HCT116 (cell line): ENCODE measurements at regions not wholly inside any gene's neighbourhood (a gene's known extent, or its start where the extent isn't known, plus 50 kb on each side); places are given as distances from the start of the nearest gene placed in this dataset.

Experiments
- ATAC-seq: fragments of 200-7000 bp; cut with Tn5 transposase; 2 replicates; pipeline ENCODE4 v1.9.1; 2020; ENCODE audit warnings: mild to moderate bottlenecking, moderate library complexity
- BruUV-seq: library from RNA; stranded (reverse); fragments of 400-500 nt; replicated peaks from 2 replicates; lab custom pipeline; 2021; lab: Mats Ljungman, UMichigan
- CTCF ChIA-PET: fragments of 300-600 bp; sonication (Branson Sonifier 250); formaldehyde crosslinking; loops from one replicate; lab custom pipeline; 2021; ENCODE audit warnings: antibody characterized with exemption; lab: Charles Lee
- POLR2A ChIA-PET: fragments of 300-600, 350-600 bp; sonication (Branson Sonifier 250); formaldehyde crosslinking; loops from one replicate; lab custom pipeline; 2021; ENCODE audit warnings: antibody characterized with exemption; lab: Charles Lee
- RAD21 ChIA-PET, 2 experiments: fragments of 300-600 bp; sonication (Branson Sonifier 250); formaldehyde crosslinking; loops; one replicate each; lab custom pipeline; 2023; ENCODE audit warnings: low total read pairs in 2 of 2; ENCODE audit not compliant: uncharacterized antibody in 2 of 2, unreplicated experiment in 2 of 2, low non-redundant PET in 1 of 2; lab: Charles Lee
- DNase-seq: peaks from one replicate; pipeline ENCODE4 v3.0.0-alpha.2; 2010; ENCODE audit warnings: low read depth, low spot score
- H2AFZ ChIP-seq: fragments of 200-600 bp; shearing (Covaris generic), sonication (generic); 2 replicates; pipeline ENCODE4 v1.6.1; 2017; ENCODE audit warnings: low read depth, mixed run types, mixed read lengths, antibody characterized with exemption, low read length; ENCODE audit not compliant: poor library complexity, severe bottlenecking
- H3K27ac ChIP-seq: 2 replicates; pipeline ENCODE4 v1.5.1; 2012; ENCODE audit warnings: low read depth, low read length
- H3K27me3 ChIP-seq: fragments of 200-600 bp; sonication (generic); 2 replicates; pipeline ENCODE4 v1.6.1; 2016; ENCODE audit warnings: mixed run types, low read length, mixed read lengths; ENCODE audit not compliant: insufficient read depth
- H3K36me3 ChIP-seq, 2 experiments: fragments of 200-500 bp in 1 of 2; fragments of 200-600 bp in 1 of 2; sonication (Bioruptor generic) in 1 of 2; sonication (generic) in 1 of 2; 2 replicates each; pipeline versions ENCODE4 v1.5.1 to v1.6.1; 2014 to 2016; ENCODE audit warnings: low read length in 2 of 2, inconsistent platforms in 1 of 2, mixed read lengths in 1 of 2, mixed run types in 1 of 2; ENCODE audit not compliant: insufficient read depth in 2 of 2, control insufficient read depth in 1 of 2
- H3K4me1 ChIP-seq, 2 experiments: fragments of 200-600 bp in 1 of 2; sonication (generic) in 1 of 2; 2 replicates each; pipeline versions ENCODE4 v1.5.1 to v1.6.1; 2012 to 2017; ENCODE audit warnings: low read length in 2 of 2, inconsistent platforms in 1 of 2, mild to moderate bottlenecking in 1 of 2, mixed read lengths in 1 of 2, mixed run types in 1 of 2, moderate library complexity in 1 of 2; ENCODE audit not compliant: insufficient read depth in 2 of 2, control insufficient read depth in 1 of 2
- H3K4me2 ChIP-seq: fragments of 200-600 bp; sonication (generic); 2 replicates; pipeline ENCODE4 v1.6.1; 2017; ENCODE audit warnings: mixed run types, low read length, mixed read lengths
- H3K4me3 ChIP-seq, 2 experiments: fragments of 200-600 bp in 1 of 2; sonication (generic) in 1 of 2; replicated peaks in 1 of 2; 2 replicates each; pipeline ENCODE4 v1.5.1; 2011 to 2016; ENCODE audit warnings: low read length in 2 of 2, control low read depth in 1 of 2, low read depth in 1 of 2, mild to moderate bottlenecking in 1 of 2, mixed read lengths in 1 of 2, mixed run types in 1 of 2
- H3K79me2 ChIP-seq: fragments of 200-600 bp; sonication (generic); 2 replicates; pipeline ENCODE4 v1.6.1; 2017; ENCODE audit warnings: mild to moderate bottlenecking, mixed run types, low read length, moderate library complexity, mixed read lengths; ENCODE audit not compliant: insufficient read depth
- H3K9ac ChIP-seq: fragments of 200-600 bp; sonication (generic); 2 replicates; pipeline ENCODE4 v1.6.1; 2016; ENCODE audit warnings: low read length, mixed read lengths
- H3K9me2 ChIP-seq: fragments of 200-600 bp; sonication (generic), shearing (Covaris generic); 2 replicates; pipeline ENCODE4 v1.6.1; 2017; ENCODE audit warnings: mixed run types, mild to moderate bottlenecking, moderate library complexity; ENCODE audit not compliant: insufficient read depth
- H3K9me3 ChIP-seq, 2 experiments: fragments of 200-500 bp in 1 of 2; fragments of 200-600 bp in 1 of 2; sonication (Bioruptor generic) in 1 of 2; sonication (generic) in 1 of 2; 2 replicates each; pipeline ENCODE4 v1.6.1; 2014 to 2017; ENCODE audit warnings: low read length in 2 of 2, mixed read lengths in 2 of 2, inconsistent platforms in 1 of 2, low read depth in 1 of 2, mild to moderate bottlenecking in 1 of 2, mixed run types in 1 of 2, moderate library complexity in 1 of 2; ENCODE audit not compliant: control insufficient read depth in 1 of 2, insufficient read depth in 1 of 2
- H4K20me1 ChIP-seq: fragments of 200-600 bp; sonication (generic), shearing (Covaris generic); 2 replicates; pipeline ENCODE4 v1.6.1; 2017; ENCODE audit warnings: mixed run types, mild to moderate bottlenecking, moderate library complexity; ENCODE audit not compliant: insufficient read depth
- CBX3 ChIP-seq: IDR thresholded peaks from 2 replicates; pipeline ENCODE4 v1.6.1; 2012; ENCODE audit warnings: low read depth
- CEBPB ChIP-seq: IDR thresholded peaks from 2 replicates; pipeline ENCODE4 v1.6.1; 2012; ENCODE audit warnings: low read depth
- ELF1 ChIP-seq: IDR thresholded peaks from 2 replicates; pipeline ENCODE4 v1.6.1; 2012; ENCODE audit warnings: low read depth, borderline replicate concordance
- EZH2 ChIP-seq: fragments of 200-600 bp; sonication (generic); IDR thresholded peaks from 2 replicates; pipeline ENCODE4 v1.6.1; 2017; ENCODE audit warnings: antibody characterized with exemption, mixed run types
- EZH2phosphoT487 ChIP-seq: fragments of 200-600 bp; IDR thresholded peaks from 2 replicates; pipeline ENCODE4 v1.6.1; 2018; ENCODE audit warnings: antibody characterized with exemption, borderline replicate concordance
- POLR2AphosphoS5 ChIP-seq: IDR thresholded peaks from 2 replicates; pipeline ENCODE4 v1.6.1; 2011; ENCODE audit warnings: mild to moderate bottlenecking, low read depth, low read length, moderate library complexity
- RAD21 ChIP-seq: IDR thresholded peaks from 2 replicates; pipeline ENCODE4 v1.6.1; 2012; ENCODE audit warnings: low read depth, mild to moderate bottlenecking
- REST ChIP-seq: IDR thresholded peaks from 2 replicates; pipeline ENCODE4 v1.6.1; 2012; ENCODE audit warnings: low read depth
- SIN3A ChIP-seq: IDR thresholded peaks from 2 replicates; pipeline ENCODE4 v1.6.1; 2012; ENCODE audit warnings: low read depth
- SRF ChIP-seq: IDR thresholded peaks from 2 replicates; pipeline ENCODE4 v1.6.1; 2012; ENCODE audit warnings: low read depth
- ZFX ChIP-seq: fragments of 450-650 bp; IDR thresholded peaks from 2 replicates; pipeline ENCODE4 v1.6.1; 2017
- ZNF274 ChIP-seq: fragments of 200-500 bp; sonication (Bioruptor generic); IDR thresholded peaks from 2 replicates; pipeline ENCODE4 v1.6.1; 2014; ENCODE audit warnings: mild to moderate bottlenecking, low read depth, low read length, inconsistent platforms
- intact Hi-C: fragments of 100-400 bp; cut with micrococcal nuclease; formaldehyde crosslinking; loops from 2 replicates; pipeline ENCODE4 v1.10.0; 2022
- TF ChIP-seq, protein P1 (sequence below): IDR thresholded peaks from 2 replicates; pipeline ENCODE4 v1.6.1; 2012
- TF ChIP-seq, protein P2 (sequence below): IDR thresholded peaks from 2 replicates; pipeline ENCODE4 v1.6.1; 2011; ENCODE audit warnings: mild to moderate bottlenecking, low read length, moderate library complexity; ENCODE audit not compliant: insufficient replicate concordance; ENCODE audit errors: extremely low read depth

DNA sequence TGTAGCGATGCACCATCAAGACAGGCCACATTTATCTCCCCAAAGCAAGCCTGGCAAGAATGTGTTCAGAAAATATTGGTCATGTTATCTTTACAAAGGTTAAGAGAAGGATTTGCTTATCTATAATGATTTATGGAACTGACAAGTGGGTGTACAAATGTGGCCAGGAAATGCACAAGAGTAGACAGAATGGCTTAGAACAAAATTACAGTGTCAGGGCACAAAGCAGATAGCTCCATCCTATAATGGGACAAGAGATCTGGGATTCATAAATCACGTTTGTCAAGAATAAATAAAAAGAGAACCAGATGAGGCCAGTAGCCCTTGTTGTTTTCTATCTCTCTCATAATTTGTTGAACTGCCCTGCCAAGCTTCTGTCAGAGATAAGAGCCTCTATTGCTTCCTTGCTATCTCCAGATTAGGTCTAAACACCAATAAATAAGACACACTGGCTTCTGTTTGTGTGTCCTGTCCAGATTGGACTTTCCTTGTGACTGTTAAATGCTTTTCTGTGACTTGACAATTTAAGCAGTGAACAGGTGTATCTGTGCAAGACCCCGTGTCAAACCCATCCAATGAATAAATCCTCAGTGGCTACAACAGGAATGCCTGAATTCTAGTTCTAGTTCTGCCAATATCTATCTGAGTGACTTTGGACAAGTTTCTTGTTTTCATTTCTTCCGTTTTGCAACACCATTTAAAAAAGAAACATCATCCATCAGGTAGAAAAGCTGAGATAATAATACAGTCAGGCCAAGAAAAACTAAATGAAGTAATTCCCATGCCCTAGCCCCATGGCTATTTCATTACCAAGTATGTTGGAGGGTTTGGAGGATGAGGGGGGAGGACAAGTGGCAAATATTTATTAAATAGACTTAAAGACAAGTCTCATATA, 157.2 kb downstream of the DCLK3 start:
- Histone ChIP-seq H3K9ac (no peak overlapping the region), H3K4me2 (no peak overlapping the region), H3K79me2 (no peaks in the 10 kb centered on the region), H3K9me3 (no peaks in the 10 kb centered on the region), H3K27me3 (peaks cover 33% of the 10 kb centered on the region), H3K27ac (no peak overlapping the region), H3K4me3 (no peak overlapping the region), H3K9me2 (no peaks in the 10 kb centered on the region), H2AFZ (no peak overlapping the region), H4K20me1 (no peaks in the 10 kb centered on the region), H3K4me1 (no peaks in the 10 kb centered on the region), H3K36me3 (no peaks in the 10 kb centered on the region)
- intact Hi-C loops, result no loop called here
- TF ChIP-seq ELF1 (no peak), RAD21 (no peak), CEBPB (no peak)
- TF ChIP-seq, protein P1, sequence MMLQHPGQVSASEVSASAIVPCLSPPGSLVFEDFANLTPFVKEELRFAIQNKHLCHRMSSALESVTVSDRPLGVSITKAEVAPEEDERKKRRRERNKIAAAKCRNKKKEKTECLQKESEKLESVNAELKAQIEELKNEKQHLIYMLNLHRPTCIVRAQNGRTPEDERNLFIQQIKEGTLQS, result no peak
- POLR2A ChIA-PET, result no interaction called here
- RAD21 ChIA-PET, result no interaction called here
- ATAC-seq, result no peak
- no TSS peak for BruUV-seq
- DNase-seq, result no peak
- CTCF ChIA-PET, result no interaction called here

DNA sequence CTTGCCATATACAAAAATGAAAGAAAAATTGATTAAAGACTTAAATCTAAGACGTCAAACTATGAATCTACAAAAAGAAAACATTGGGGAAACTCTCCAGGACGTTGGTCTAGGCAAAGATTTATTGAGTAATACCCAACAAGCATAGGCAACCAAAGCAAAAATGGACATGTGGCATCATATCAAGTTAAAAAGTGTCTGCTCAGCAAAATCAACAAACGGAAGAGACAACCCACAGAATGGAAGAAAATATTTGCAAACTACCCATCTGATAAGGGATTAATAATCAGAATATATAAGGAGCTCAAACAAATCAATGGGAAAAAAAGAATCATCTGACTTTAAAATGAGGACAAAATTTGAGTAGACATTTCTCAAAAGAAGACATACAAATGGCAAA, 160.9 kb downstream of the DCLK3 start:
- H2AFZ ChIP-seq, result no peak overlapping the region
- DNase-seq (no peak), ATAC-seq (no peak)
- no peak overlapping the region for H3K9ac ChIP-seq
- intact Hi-C loops, result no loop called here
- ChIA-PET POLR2A (no interaction called here), CTCF (no interaction called here), RAD21 (no interaction called here)
- no peaks in the 10 kb centered on the region for H3K79me2 ChIP-seq
- H3K9me3 ChIP-seq, result no peaks in the 10 kb centered on the region
- peaks cover 28% of the 10 kb centered on the region for H3K27me3 ChIP-seq
- H3K4me2 ChIP-seq, result no peak overlapping the region
- H4K20me1 ChIP-seq, result no peaks in the 10 kb centered on the region
- H3K27ac ChIP-seq, result no peak overlapping the region
- BruUV-seq, result no TSS peak
- H3K4me3 ChIP-seq, result no peak overlapping the region
- H3K36me3 ChIP-seq, result no peaks in the 10 kb centered on the region
- H3K9me2 ChIP-seq, result no peaks in the 10 kb centered on the region
- H3K4me1 ChIP-seq, result no peaks in the 10 kb centered on the region
- TF ChIP-seq POLR2AphosphoS5, result no peak
- TF ChIP-seq ZFX, result no peak
- TF ChIP-seq REST, result no peak
- no peak for TF ChIP-seq CBX3
- no peak for TF ChIP-seq EZH2
- TF ChIP-seq, protein P2, sequence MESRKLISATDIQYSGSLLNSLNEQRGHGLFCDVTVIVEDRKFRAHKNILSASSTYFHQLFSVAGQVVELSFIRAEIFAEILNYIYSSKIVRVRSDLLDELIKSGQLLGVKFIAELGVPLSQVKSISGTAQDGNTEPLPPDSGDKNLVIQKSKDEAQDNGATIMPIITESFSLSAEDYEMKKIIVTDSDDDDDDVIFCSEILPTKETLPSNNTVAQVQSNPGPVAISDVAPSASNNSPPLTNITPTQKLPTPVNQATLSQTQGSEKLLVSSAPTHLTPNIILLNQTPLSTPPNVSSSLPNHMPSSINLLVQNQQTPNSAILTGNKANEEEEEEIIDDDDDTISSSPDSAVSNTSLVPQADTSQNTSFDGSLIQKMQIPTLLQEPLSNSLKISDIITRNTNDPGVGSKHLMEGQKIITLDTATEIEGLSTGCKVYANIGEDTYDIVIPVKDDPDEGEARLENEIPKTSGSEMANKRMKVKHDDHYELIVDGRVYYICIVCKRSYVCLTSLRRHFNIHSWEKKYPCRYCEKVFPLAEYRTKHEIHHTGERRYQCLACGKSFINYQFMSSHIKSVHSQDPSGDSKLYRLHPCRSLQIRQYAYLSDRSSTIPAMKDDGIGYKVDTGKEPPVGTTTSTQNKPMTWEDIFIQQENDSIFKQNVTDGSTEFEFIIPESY, result no peak
- no peak for TF ChIP-seq ELF1
- TF ChIP-seq CEBPB, result no peak
- TF ChIP-seq EZH2phosphoT487, result no peak
- TF ChIP-seq, protein P1, result no peak
- no peak for TF ChIP-seq SRF
- no peak for TF ChIP-seq SIN3A
- no peak for TF ChIP-seq ZNF274
